Spleen (tissue), 11 donors: ENCODE measurements at regions not wholly inside any gene's neighbourhood (a gene's known extent, or its start where the extent isn't known, plus 50 kb on each side); places are given as distances from the start of the nearest gene placed in this dataset.

Experiments
- DNase-seq: peaks from one replicate; pipeline ENCODE4 v3.0.0-alpha.2; 2020
- H3K27ac ChIP-seq, 8 donors: fragments of 200-600 bp; sonication (generic) in 7 of 8; 1 replicate in 4 of 8; 2 replicates in 4 of 8; pipeline versions ENCODE4 v1.5.0 to v1.8.0; 2016 to 2021; ENCODE audit warnings: inconsistent platforms in 4 of 8, mild to moderate bottlenecking in 4 of 8, moderate library complexity in 1 of 8
- H3K27me3 ChIP-seq, 7 donors: fragments of 200-600 bp; sonication (generic) in 6 of 7; replicated peaks in 1 of 7; 1 replicate in 4 of 7; 2 replicates in 3 of 7; pipeline versions ENCODE4 v1.5.0 to v1.8.0; 2016 to 2021; ENCODE audit warnings: inconsistent platforms in 3 of 7, mild to moderate bottlenecking in 1 of 7
- H3K36me3 ChIP-seq, 6 donors: fragments of 200-600 bp; sonication (generic) in 5 of 6; 1 replicate in 4 of 6; 2 replicates in 2 of 6; pipeline versions ENCODE4 v1.5.0 to v1.8.0; 2016 to 2021; ENCODE audit warnings: inconsistent platforms in 2 of 6
- H3K4me1 ChIP-seq, 6 donors: fragments of 200-600 bp; sonication (generic) in 5 of 6; 1 replicate in 3 of 6; 2 replicates in 3 of 6; pipeline versions ENCODE4 v1.5.0 to v1.8.0; 2016 to 2021; ENCODE audit warnings: inconsistent platforms in 3 of 6
- H3K4me3 ChIP-seq, 8 donors: fragments of 200-600 bp; sonication (generic) in 7 of 8; 1 replicate in 4 of 8; 2 replicates in 4 of 8; pipeline versions ENCODE4 v1.5.0 to v1.8.0; 2016 to 2021; ENCODE audit warnings: inconsistent platforms in 4 of 8, mild to moderate bottlenecking in 4 of 8, moderate library complexity in 2 of 8
- H3K9me3 ChIP-seq, 8 donors: fragments of 200-600 bp; sonication (generic) in 7 of 8; 1 replicate in 4 of 8; 2 replicates in 4 of 8; pipeline versions ENCODE4 v1.5.0 to v1.8.0; 2016 to 2021; ENCODE audit warnings: inconsistent platforms in 4 of 8
- CTCF ChIP-seq, 11 experiments: fragments of 200-600 bp in 7 of 11; fragments of 450-650 bp in 4 of 11; sonication (generic) in 4 of 11; IDR thresholded peaks in 8 of 11; conservative IDR thresholded peaks in 3 of 11; 1 replicate in 7 of 11; 2 replicates in 4 of 11; pipeline versions ENCODE4 v1.4.0 to v1.8.0; 2016 to 2021; ENCODE audit warnings: antibody characterized with exemption in 11 of 11, inconsistent platforms in 4 of 11, mild to moderate bottlenecking in 1 of 11
- POLR2A ChIP-seq, 3 donors: fragments of 450-650 bp; IDR thresholded peaks; one replicate each; pipeline ENCODE4 v1.5.1; 2017; ENCODE audit warnings: antibody characterized with exemption in 3 of 3, mild to moderate bottlenecking in 1 of 3
- POLR2AphosphoS5 ChIP-seq, 3 donors: sonication (generic); formaldehyde crosslinking; IDR thresholded peaks; one replicate each; pipeline ENCODE4 v1.5.1; 2017; ENCODE audit warnings: antibody characterized with exemption in 3 of 3
- WGBS, 5 donors: extraction: QIAGEN DNeasy Blood & Tissue Kit in 3 of 5; methylation state at CpG; one replicate each; pipeline versions ENCODE4 v1.1.5 to v1.1.7; 2013 to 2018; 5-methylcytosine and 5-hydroxymethylcytosine counted together
- intact Hi-C: fragments of 100-400 bp; cut with DNase I; formaldehyde crosslinking; loops from one replicate; pipeline ENCODE4 v1.15.0; 2023; ENCODE audit warnings: low total_unique reads
- donor health status: healthy with polysubstance abuse.
- donor health status: DM: no; HTN: no; CAD: no; lungs with moderate emphysema.
- donor health status: DM: no; HTN: no; CAD: no.
- donor health status: Bipolar disorder and iron deficiency.
- donor health status: healthy.
- donor health status: DM: no; HTN: no; CAD: no.
- donor health status: DM: yes; HTN: yes; CAD: no.

- TF ChIP-seq POLR2AphosphoS5 (IDR thresholded peaks at IDR 0.05) (no peak), CTCF (IDR thresholded peaks at IDR 0.05 in 8 of 11, conservative IDR thresholded peaks at IDR 0.05 in 3 of 11) (no peak), POLR2A (IDR thresholded peaks at IDR 0.05) (no peak)
- WGBS, 5 donors, result 72 to 77% (median 73%) methylated on average over 4 of the region's 4 CpGs
- Histone ChIP-seq H3K36me3 (no peaks in the 10 kb centered on the region), H3K27ac (no peak overlapping the region), H3K27me3 (no peaks in the 10 kb centered on the region), H3K4me3 (no peak overlapping the region), H3K4me1 (no peaks in the 10 kb centered on the region), H3K9me3 (peaks cover 0 to 10% (median 0%) of the 10 kb centered on the region in 8 donors)
- no peak for DNase-seq
- intact Hi-C loops, result no loop called here
These were observed 601.5 kb upstream of the GCFC2 start for GRCh38 chr2:76312236-76312635.

GRCh38 chr2:76311728-76312127, 601.0 kb upstream of the GCFC2 start:
- Histone ChIP-seq H3K27ac (no peak overlapping the region), H3K36me3 (no peaks in the 10 kb centered on the region), H3K4me1 (no peaks in the 10 kb centered on the region), H3K9me3 (peaks cover 0 to 10% (median 0%) of the 10 kb centered on the region in 8 donors), H3K4me3 (no peak overlapping the region), H3K27me3 (no peaks in the 10 kb centered on the region)
- WGBS, 5 donors, result 75 to 87% (median 79%) methylated on average over 4 of the region's 4 CpGs
- no peak for DNase-seq
- TF ChIP-seq POLR2A (IDR thresholded peaks at IDR 0.05), result no peak
- intact Hi-C loops, result no loop called here

GRCh38 chr2:76310894-76311633, 600.3 kb upstream of the GCFC2 start:
- WGBS, 5 donors, result 76 to 86% (median 84%) methylated on average over 2 of the region's 2 CpGs
- Histone ChIP-seq H3K4me1 (no peaks in the 10 kb centered on the region), H3K36me3 (no peaks in the 10 kb centered on the region), H3K27me3 (no peaks in the 10 kb centered on the region), H3K9me3 (peaks cover 0 to 10% (median 0%) of the 10 kb centered on the region in 8 donors), H3K4me3 (no peak overlapping the region), H3K27ac (no peak overlapping the region)
- no peak for DNase-seq
- intact Hi-C loops, result no loop called here
- TF ChIP-seq POLR2A (IDR thresholded peaks at IDR 0.05) (no peak), POLR2AphosphoS5 (IDR thresholded peaks at IDR 0.05) (no peak), CTCF (IDR thresholded peaks at IDR 0.05 in 8 of 11, conservative IDR thresholded peaks at IDR 0.05 in 3 of 11) (no peak)

- Histone ChIP-seq H3K4me3 (no peak overlapping the region), H3K27me3 (no peaks in the 10 kb centered on the region), H3K36me3 (no peaks in the 10 kb centered on the region), H3K4me1 (no peaks in the 10 kb centered on the region), H3K27ac (no peak overlapping the region), H3K9me3 (peaks cover 0 to 16% (median 7%) of the 10 kb centered on the region in 8 donors)
- TF ChIP-seq CTCF (IDR thresholded peaks at IDR 0.05 in 8 of 11, conservative IDR thresholded peaks at IDR 0.05 in 3 of 11) (no peak), POLR2A (IDR thresholded peaks at IDR 0.05) (no peak), POLR2AphosphoS5 (IDR thresholded peaks at IDR 0.05) (no peak)
- no peak for DNase-seq
- intact Hi-C loops, result no loop called here
These were observed 596.8 kb upstream of the GCFC2 start for GRCh38 chr2:76307495-76307894.
